ENCODE measurements at regions not wholly inside any gene's neighbourhood (a gene's known extent, or its start where the extent isn't known, plus 50 kb on each side); places are given as distances from the start of the nearest gene placed in this dataset.

GRCh38 chr11:42812960-42813359 lies 498.8 kb upstream of the API5 start:
- TF ChIP-seq POLR2A (IDR thresholded peaks at IDR 0.05) (no peak), POLR2AphosphoS5 (IDR thresholded peaks at IDR 0.05) (no peak)
- TF ChIP-seq, protein P1, sequence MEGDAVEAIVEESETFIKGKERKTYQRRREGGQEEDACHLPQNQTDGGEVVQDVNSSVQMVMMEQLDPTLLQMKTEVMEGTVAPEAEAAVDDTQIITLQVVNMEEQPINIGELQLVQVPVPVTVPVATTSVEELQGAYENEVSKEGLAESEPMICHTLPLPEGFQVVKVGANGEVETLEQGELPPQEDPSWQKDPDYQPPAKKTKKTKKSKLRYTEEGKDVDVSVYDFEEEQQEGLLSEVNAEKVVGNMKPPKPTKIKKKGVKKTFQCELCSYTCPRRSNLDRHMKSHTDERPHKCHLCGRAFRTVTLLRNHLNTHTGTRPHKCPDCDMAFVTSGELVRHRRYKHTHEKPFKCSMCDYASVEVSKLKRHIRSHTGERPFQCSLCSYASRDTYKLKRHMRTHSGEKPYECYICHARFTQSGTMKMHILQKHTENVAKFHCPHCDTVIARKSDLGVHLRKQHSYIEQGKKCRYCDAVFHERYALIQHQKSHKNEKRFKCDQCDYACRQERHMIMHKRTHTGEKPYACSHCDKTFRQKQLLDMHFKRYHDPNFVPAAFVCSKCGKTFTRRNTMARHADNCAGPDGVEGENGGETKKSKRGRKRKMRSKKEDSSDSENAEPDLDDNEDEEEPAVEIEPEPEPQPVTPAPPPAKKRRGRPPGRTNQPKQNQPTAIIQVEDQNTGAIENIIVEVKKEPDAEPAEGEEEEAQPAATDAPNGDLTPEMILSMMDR (IDR thresholded peaks at IDR 0.05): no peak

Data from stomach (tissue), 4 donors.